Left renal cortex interstitium (tissue), 4 donors: ENCODE measurements at regions not wholly inside any gene's neighbourhood (a gene's known extent, or its start where the extent isn't known, plus 50 kb on each side); places are given as distances from the start of the nearest gene placed in this dataset.

ENCODE experiments used
- DNase-seq, 4 donors: peaks; one replicate each; pipeline ENCODE4 v3.0.0-alpha.2; 2013; ENCODE audit warnings: low read depth in 4 of 4, low spot score in 2 of 4, missing footprints in 1 of 4

GRCh38 chr10:3723766-3724165 is 61.2 kb downstream of the KLF6 start:
- no peak for DNase-seq

GRCh38 chr10:3720228-3721019 is 64.6 kb downstream of the KLF6 start:
- DNase-seq: no peak

GRCh38 chr10:3719024-3719843 is 65.8 kb downstream of the KLF6 start:
- DNase-seq: no peak

- no peak for DNase-seq
These were observed 68.9 kb downstream of the KLF6 start for GRCh38 chr10:3716093-3716492.

GRCh38 chr10:3714967-3715366 is 70.0 kb downstream of the KLF6 start:
- no peak for DNase-seq

- DNase-seq: no peak
These were observed 70.5 kb downstream of the KLF6 start for GRCh38 chr10:3714531-3714930.

GRCh38 chr10:3712707-3713106 is 72.3 kb downstream of the KLF6 start:
- DNase-seq: no peak

- no peak for DNase-seq
These were observed 73.1 kb downstream of the KLF6 start for GRCh38 chr10:3711918-3712317.

- no peak for DNase-seq
These were observed 74.2 kb downstream of the KLF6 start for GRCh38 chr10:3710764-3711163.

GRCh38 chr10:3709456-3710060 is 75.5 kb downstream of the KLF6 start:
- DNase-seq: no peak

GRCh38 chr10:3708852-3709251 is 76.2 kb downstream of the KLF6 start:
- no peak for DNase-seq

GRCh38 chr10:3704565-3705325 is 80.3 kb downstream of the KLF6 start:
- no peak for DNase-seq

GRCh38 chr10:3702569-3702968 is 82.4 kb downstream of the KLF6 start:
- DNase-seq: peak in 1 of 4 donors; percentile 9

- no peak for DNase-seq
These were observed 82.9 kb downstream of the KLF6 start for GRCh38 chr10:3702056-3702546.

GRCh38 chr10:3701491-3701890 is 83.5 kb downstream of the KLF6 start:
- DNase-seq: no peak

- no peak for DNase-seq
These were observed 84.4 kb downstream of the KLF6 start for GRCh38 chr10:3700531-3701076.

- DNase-seq: no peak
These were observed 85.1 kb downstream of the KLF6 start for GRCh38 chr10:3699916-3700315.

GRCh38 chr10:3698312-3698711 is 86.7 kb downstream of the KLF6 start:
- DNase-seq: no peak

GRCh38 chr10:3693698-3694080 is 91.3 kb downstream of the KLF6 start:
- DNase-seq: no peak

GRCh38 chr10:3693022-3693697 is 91.8 kb downstream of the KLF6 start:
- DNase-seq: no peak
